H1 (cell line): ENCODE measurements at regions not wholly inside any gene's neighbourhood (a gene's known extent, or its start where the extent isn't known, plus 50 kb on each side); places are given as distances from the start of the nearest gene placed in this dataset.

Experiments used
- CEBPB ChIP-seq: IDR thresholded peaks from 2 replicates; pipeline ENCODE4 v1.6.1; 2012; ENCODE audit warnings: low read depth, low read length
- CHD1 ChIP-seq: IDR thresholded peaks from 2 replicates; pipeline ENCODE4 v1.6.1; 2012; ENCODE audit warnings: low read depth, low read length, improper control_type of control experiment
- CTCF ChIP-seq, 3 experiments: IDR thresholded peaks; 1 replicate in 2 of 3; 2 replicates in 1 of 3; pipeline versions ENCODE4 v1.5.1 to v1.6.1; 2011; ENCODE audit warnings: low read length in 3 of 3, mild to moderate bottlenecking in 3 of 3, inconsistent platforms in 2 of 3, low read depth in 1 of 3, moderate library complexity in 1 of 3; ENCODE audit not compliant: insufficient read depth in 1 of 3; ENCODE audit errors: control extremely low read depth in 1 of 3
- EP300 ChIP-seq, 2 experiments: IDR thresholded peaks; 1 replicate in 1 of 2; 2 replicates in 1 of 2; pipeline ENCODE4 v1.6.1; 2011 to 2012; ENCODE audit warnings: low read depth in 2 of 2, low read length in 2 of 2, mild to moderate bottlenecking in 2 of 2, borderline replicate concordance in 1 of 2, inconsistent platforms in 1 of 2, moderate library complexity in 1 of 2
- EZH2 ChIP-seq: fragments of 200-600 bp; sonication (generic); IDR thresholded peaks from 2 replicates; pipeline ENCODE4 v1.7.1; 2012; ENCODE audit warnings: low read depth, mild to moderate bottlenecking, moderate library complexity, low read length, inconsistent platforms; ENCODE audit not compliant: severe bottlenecking
- JUND ChIP-seq: IDR thresholded peaks from 2 replicates; pipeline ENCODE4 v1.6.1; 2011; ENCODE audit warnings: mild to moderate bottlenecking, improper control_type of control experiment, low read length
- NRF1 ChIP-seq: IDR thresholded peaks from 2 replicates; pipeline ENCODE4 v1.6.1; 2011; ENCODE audit warnings: mild to moderate bottlenecking, low read depth, low read length, improper control_type of control experiment
- POLR2A ChIP-seq, 2 experiments: IDR thresholded peaks; 1 replicate in 1 of 2; 2 replicates in 1 of 2; pipeline ENCODE4 v1.6.1; 2011; ENCODE audit warnings: low read depth in 2 of 2, low read length in 2 of 2, mild to moderate bottlenecking in 2 of 2; ENCODE audit errors: control extremely low read depth in 1 of 2
- RFX5 ChIP-seq: IDR thresholded peaks from 2 replicates; pipeline ENCODE4 v1.6.1; 2011; ENCODE audit warnings: low read depth, low read length, improper control_type of control experiment, borderline replicate concordance
- TAF1 ChIP-seq: IDR thresholded peaks from 2 replicates; pipeline ENCODE4 v1.6.1; 2011; ENCODE audit warnings: mild to moderate bottlenecking, low read depth, low read length
- YY1 ChIP-seq: IDR thresholded peaks from 2 replicates; pipeline ENCODE4 v1.6.1; 2011; ENCODE audit warnings: low read depth, mild to moderate bottlenecking, low read length
- ZNF274 ChIP-seq: IDR thresholded peaks from 2 replicates; pipeline ENCODE4 v1.7.0; 2012; ENCODE audit warnings: low read length, borderline replicate concordance; ENCODE audit errors: extremely low read depth

GRCh38 chr12:65653946-65654629 is 170.2 kb upstream of the HMGA2 start:
- TF ChIP-seq CTCF (IDR thresholded peaks at IDR 0.05; ENCODE audit: control extremely low read depth in 1 of 3, insufficient read depth in 1 of 3, low read depth in 1 of 3, low read length in 3 of 3) (no peak), JUND (no peak), YY1 (no peak), TAF1 (no peak), RFX5 (no peak), POLR2A (IDR thresholded peaks at IDR 0.05; ENCODE audit: control extremely low read depth in 1 of 2, low read depth in 2 of 2, low read length in 2 of 2) (no peak), EP300 (IDR thresholded peaks at IDR 0.05; ENCODE audit: borderline replicate concordance in 1 of 2, low read depth in 2 of 2, low read length in 2 of 2) (no peak), EZH2 (no peak), ZNF274 (no peak), CHD1 (no peak), NRF1 (no peak), CEBPB (no peak)
